ENCODE measurements at regions not wholly inside any gene's neighbourhood (a gene's known extent, or its start where the extent isn't known, plus 50 kb on each side); places are given as distances from the start of the nearest gene placed in this dataset.

DNA sequence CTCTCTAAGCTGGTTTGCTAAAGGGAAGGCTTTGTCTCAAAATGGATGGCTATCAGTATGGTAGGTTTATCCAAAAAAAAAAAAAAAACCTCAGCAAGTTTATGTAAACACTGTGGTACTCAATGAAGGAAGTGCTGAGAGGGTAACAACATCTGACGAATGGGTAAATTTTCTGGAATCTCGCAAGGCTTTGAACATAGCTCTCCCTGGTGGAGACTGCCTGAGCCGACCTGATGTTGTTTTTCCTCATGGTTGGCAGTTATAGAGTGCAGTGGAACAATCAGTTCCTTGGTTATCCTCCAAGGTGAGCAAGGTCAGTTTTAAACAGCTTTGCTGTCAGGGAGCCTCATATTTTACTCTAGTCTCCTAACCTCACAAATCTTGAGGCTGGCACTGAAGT is 94.6 kb downstream of the ZPLD1 start:
- DNase-seq (ENCODE audit: low read depth in 2 of 2) = no peak

DNA sequence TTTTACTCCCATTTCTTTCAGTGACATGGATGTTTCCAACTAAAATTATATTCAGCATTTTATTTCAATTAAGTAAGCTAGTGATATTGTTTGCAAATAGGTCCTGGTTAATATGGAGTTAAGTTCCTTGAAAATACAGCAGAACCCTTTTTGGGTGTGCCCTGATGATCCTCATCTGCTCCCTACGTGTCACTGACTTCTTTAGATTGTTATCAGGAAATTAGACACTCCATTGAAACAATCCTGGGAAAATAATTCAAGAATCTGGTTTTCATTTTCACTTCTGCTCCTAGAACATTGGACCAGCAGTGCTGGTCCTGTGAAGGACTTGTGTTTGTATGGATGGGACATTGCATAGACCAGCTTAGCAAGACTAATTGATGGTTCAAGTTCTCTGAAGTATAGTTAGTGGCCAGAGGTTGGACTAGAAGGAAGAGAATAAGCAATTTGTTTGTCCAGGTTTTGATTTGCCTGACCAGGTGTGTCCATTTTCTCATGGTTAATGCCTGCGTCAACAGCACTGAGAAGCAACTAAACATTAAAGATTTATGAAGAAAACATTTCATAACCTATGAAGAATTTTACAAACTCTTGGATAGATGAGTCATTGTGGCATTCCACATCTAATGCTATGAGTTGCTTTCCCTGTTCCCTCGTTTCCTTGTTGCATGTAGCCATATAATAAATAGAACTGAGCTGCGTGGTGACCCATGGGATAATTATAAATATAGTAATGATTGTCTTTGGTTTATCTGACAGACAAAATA is 95.8 kb downstream of the ZPLD1 start:
- DNase-seq (ENCODE audit: low read depth in 2 of 2) = no peak

DNA sequence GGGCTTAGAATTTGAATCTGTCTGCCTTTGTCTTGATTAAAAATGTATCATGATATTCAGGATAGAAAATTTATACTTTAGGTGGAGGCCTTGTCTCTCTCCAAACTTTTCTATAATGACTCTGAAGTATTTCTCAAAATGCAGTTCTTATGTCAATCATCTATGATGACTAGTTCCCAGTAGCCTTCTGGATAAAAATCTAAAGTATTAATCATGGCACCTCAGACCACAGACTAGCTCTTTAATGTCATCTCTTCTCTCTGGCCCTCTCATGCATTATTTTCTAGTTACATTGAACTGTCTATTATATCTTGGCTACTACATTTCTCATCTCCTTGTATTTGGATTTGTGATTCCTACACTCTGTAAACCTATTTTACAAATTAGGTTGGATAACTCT is 96.9 kb downstream of the ZPLD1 start:
- no peak for DNase-seq (ENCODE audit: low read depth in 2 of 2)

DNA sequence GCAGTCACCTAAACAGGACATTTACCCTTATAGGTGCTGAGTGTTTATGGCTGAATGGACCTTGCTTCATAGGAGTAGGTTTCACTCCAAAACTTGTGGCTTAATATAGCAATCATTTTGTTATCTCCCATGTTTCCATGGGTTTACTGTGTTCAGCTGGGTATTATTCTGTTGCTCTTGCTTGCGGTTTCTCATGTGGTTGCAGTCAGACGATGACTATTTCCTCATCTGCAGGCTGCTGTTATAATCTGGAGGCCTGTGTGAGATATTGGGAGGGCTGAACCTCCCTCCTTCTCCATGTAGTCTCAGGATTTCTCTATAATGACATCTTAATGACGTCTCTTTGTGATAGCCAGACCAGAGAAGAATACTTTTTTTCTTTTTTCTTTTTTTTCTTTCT is 98.1 kb downstream of the ZPLD1 start:
- DNase-seq (ENCODE audit: low read depth in 2 of 2) = no peak

DNA sequence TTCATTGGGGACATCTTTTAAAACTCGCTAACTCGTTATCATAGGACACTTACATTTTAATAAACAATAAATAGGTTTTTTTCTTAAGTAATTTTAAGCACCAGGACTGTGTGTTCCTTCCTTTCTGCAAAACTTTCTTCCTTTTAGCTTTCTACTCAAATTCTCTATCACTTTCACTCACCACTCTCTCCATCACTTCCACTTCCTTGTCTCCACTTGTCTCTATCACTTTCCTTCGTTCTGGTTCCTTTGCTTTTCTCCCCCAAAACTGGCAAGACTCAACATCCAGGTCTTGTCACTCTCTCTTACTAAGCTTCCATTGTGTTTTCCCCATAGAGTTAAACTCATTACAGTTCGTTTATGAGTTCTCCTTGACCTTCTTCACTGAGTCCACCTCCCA is 99.0 kb downstream of the ZPLD1 start:
- DNase-seq (ENCODE audit: low read depth in 2 of 2) = no peak

DNA sequence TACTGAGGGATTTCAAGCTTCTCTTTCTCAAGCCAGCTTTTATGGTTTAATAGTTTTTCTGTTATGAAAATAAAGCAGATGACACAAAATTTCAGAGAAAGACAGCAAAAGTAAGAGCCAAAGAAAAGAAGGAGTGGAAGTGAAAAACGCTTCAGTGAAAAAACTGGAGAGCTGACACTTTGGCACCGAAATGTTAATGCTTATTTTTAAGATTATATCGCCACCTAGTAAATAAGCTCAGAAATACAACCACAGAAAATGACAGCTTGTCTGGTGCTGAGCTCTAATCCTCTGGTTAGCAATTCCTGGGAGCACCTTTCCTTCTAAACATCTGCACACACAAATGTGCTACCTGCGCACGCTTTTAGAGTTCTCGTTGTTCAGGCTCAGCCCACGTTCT is 101.6 kb downstream of the ZPLD1 start:
- peak; percentile 15 to 33 for DNase-seq (ENCODE audit: low read depth in 2 of 2)

DNA sequence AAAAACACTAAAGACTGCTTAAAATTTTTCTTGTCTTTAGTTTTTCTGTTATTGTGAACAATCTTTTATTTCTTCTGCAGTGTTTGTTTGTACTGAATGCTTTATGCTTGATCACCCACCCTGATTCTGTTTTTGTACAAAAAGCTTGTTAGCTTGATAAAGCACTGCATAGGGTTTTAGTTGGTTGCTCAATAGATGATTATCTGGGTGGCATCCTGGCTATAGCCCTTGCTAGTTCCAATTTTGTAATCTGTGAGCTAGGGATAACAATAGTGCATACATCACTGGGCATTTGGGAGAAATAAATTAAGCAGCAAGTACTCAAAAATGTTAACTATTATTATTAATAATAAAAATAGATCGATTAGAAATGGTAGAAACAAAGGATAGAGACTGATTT is 102.3 kb downstream of the ZPLD1 start:
- DNase-seq (ENCODE audit: low read depth in 2 of 2) = no peak

DNA sequence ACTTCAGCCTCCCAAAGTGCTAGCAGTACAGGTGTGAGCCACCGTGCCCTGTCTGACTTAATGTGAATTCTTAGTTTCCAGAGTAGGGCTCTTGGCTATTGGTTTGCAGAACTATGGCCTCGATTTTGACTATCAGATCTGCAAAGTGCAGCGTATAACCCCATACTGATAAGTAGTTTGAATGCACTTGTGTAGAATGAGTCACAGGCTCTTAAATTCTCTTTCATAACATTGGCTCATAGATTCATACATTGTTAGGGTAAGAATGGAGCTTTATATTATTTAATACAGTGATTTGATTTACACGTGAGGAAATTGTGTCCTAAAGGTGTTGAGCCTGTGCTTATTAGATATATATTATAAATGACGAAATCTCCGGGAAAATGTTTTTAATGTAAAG is 109.9 kb downstream of the ZPLD1 start:
- DNase-seq (ENCODE audit: low read depth in 2 of 2) = no peak

DNA sequence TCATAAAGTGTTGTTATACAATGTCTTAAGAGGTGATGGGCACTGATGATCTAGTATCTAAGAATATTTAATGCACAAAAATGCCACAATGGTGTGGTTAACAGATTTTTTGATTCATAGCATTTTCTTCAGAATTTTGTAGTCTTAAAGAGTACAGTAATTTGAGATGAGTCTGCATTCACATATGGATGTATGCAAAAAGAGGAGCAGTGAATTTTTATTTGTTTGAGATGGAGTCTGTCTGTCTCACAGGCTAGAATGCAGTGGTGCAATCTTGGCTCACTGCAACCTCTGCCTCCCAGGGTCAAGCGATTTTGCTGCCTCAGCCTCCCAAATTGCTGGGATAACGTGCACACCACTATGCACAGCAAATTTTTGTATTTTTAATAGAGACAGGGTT is 110.5 kb downstream of the ZPLD1 start:
- DNase-seq (ENCODE audit: low read depth in 2 of 2) = no peak

DNA sequence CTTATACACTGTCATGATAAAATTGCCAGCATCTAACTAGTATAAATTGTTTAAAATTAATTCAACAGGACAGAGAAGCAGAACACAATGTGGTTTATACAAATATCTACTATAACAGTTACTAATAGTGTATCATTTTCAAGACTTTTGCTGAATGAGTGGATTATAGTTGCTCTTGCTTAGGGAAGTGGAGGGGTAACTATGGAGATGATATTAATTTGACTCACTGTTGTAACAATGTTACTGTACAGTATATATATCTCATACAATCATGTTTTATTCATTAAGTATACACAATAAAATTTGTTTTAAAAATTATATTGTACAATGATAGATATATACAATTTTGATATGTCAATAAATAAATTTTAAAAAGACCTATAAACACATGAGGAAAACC is 119.1 kb downstream of the ZPLD1 start:
- no peak for DNase-seq (ENCODE audit: low read depth in 2 of 2)

DNA sequence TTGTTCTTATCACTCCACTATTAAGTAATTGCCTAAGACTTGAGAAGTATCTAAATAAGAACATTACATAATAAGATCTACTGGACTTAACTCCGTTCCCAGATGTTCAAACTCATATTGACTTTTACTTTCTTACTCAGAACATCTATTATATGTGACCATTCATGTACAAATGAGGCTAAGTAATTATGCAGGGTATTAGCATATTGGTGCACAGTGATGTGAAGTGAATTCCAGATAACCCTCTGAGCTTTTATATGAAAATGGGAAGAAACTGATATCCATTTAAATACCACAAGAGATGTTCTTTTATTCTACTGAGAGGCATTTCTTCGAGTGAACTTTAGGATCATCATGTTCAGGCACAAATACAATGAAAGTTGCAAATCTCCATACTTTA is 135.7 kb downstream of the ZPLD1 start:
- no peak for DNase-seq (ENCODE audit: low read depth in 2 of 2)

DNA sequence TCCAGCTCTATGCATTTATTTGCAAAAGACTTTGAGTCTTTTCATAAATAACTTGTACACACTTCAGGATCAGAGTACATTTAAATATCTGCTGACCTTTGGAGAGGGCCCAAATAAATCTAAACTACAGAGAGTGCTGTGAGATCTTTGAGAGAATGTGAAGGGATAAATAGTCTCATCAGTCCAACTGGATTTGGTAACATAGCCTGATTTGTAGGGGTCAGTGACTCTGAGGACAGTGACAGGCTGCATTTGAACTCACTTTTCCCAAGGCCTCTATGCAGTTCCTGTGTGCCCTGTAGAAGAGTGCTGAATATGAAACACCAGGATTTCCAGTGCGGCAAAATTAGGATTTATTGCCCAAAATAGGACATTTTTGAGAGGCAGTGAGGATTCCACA is 136.2 kb downstream of the ZPLD1 start:
- DNase-seq (ENCODE audit: low read depth in 2 of 2) = no peak

DNA sequence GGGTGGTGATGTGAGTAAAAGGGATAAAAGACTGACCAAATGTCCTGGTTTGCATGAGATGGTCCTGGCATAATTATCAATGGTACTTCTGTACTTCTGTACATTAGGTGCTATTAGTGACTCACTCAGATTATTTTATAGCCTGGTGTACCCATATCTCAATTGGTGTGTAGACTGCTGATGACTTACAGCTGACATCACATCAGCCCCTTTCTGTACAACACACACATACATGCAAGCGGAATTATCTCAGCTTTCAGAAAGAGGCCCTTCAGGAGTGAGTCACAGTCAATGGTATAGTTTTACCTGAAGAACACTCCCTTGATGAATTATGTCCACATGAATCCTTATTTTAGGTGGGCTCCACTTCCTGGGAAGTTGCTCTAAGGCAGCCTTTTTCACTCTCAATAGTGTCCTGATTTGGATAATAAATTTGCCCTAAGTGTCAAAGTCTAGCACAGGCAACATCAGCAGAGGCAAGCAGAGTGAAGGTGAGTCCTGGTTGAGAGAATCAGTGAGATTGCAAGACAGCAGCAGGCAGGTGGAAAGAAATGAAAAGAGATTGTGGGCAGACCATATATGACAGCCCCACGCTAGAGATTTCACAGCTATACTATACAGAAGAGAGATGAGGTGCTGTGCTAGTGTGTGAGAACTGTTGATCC is 137.0 kb downstream of the ZPLD1 start:
- DNase-seq (ENCODE audit: low read depth in 2 of 2) = no peak

DNA sequence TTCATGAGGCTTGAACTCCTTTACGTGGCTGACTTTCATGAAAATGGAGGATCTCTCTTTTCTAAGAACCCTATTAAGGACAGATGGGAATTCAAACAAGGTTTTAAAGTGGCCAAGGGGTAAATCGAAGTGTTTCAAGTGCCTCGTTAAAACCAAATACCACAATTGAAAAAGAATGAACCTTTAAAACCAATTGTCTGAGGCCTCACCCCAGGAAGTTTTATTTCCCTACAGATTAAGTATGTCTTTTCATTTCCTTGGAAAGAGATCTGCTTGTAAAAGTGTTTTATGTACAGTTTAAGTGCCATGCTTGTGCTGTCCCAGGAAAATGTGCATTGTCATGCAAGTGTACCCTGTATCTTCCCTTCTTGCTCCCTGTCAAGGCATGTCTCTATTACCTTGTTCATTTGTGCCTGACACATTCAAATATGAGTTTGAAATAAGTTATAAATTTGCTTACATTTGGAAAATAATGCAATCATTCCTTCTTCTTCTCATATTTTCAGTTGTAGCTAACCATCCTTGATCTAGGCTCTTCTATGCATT is 138.7 kb downstream of the ZPLD1 start:
- DNase-seq (ENCODE audit: low read depth in 2 of 2) = no peak

DNA sequence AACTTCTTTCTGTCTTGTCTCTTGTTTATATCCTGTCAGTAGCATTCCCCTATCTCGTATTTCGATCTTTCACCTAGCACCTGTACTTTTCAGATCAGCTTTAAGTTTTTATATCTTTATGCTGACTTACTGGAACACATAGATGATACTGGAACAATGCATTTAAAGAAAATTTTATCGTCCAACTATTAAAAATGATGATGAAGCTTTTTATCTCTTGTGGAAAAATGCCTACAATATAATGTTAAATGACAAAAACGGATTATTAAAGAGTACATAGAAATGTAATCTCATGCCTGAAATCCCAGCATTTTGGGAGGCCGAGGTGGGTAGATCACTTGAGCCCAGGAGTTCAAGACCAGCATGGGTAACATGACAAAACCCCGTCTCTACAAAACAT is 139.5 kb downstream of the ZPLD1 start:
- DNase-seq (ENCODE audit: low read depth in 2 of 2) = no peak

DNA sequence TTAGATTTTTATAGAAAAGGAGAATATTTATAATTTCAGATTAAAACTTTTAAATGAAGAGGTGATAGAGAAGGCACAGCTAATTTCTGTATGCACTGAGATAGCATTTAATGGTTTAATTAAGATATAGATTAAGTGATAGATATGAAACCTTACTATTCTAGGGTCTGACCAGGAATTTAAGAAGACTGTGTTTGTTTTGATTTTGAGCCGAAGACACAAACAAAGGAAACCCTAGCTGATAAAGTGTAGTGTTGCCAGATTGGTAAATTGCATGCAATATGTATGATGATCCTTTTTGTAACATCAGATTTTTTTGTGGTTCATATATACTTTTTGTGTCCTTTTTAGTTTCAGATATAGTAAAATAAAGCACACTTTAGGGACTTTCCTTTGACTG is 141.8 kb downstream of the ZPLD1 start:
- DNase-seq (ENCODE audit: low read depth in 2 of 2) = no peak

DNA sequence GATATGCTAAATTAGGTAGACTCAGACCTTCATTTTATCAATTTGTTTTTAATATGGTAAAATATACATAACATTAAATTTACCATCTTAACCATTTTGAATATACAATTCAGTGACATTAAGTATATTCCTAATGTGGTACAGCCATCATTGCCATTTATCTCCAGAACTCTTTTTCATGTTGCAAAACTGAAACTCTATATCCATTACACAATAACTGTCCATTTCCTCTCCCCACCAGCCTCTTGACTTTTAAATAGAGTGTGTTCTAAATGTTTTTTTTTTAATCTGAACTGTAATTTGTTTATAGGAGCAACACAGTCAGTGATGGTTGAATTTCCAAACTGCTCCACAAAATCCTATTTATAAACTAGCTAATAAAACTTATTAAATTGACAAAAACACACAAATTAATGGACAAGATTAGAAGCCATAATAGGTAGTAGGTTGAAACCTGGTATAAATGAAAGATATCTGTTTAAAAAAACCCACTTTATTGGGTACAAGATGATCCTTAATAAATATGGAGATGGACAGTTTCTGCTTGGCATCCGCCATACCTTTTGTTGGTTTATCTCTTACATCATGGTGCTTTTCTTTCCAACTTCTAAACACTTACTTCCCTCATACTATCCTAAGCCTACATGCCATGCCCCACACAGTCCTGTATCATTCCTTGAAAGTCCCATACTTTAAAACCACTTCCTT is 142.4 kb downstream of the ZPLD1 start:
- no peak for DNase-seq (ENCODE audit: low read depth in 2 of 2)

DNA sequence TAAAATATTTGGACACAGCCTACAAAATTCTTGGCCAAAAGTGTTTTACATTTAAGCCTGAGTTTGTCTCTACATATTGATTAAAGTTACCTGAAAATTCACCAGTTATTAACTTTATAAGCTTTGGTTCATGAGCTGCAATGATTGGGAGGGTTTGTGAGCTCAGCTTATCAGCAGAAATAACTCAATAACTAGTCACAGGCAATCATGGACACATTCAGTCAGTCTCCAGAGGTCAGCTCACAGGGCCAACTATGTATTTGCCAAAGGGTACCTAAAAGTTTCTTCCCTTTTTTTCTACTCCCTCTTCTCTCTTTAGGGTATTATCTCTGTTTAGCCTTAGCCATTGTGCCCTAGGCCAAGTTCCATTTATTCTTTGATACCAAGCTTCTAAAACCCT is 145.9 kb downstream of the ZPLD1 start:
- no peak for DNase-seq (ENCODE audit: low read depth in 2 of 2)

DNA sequence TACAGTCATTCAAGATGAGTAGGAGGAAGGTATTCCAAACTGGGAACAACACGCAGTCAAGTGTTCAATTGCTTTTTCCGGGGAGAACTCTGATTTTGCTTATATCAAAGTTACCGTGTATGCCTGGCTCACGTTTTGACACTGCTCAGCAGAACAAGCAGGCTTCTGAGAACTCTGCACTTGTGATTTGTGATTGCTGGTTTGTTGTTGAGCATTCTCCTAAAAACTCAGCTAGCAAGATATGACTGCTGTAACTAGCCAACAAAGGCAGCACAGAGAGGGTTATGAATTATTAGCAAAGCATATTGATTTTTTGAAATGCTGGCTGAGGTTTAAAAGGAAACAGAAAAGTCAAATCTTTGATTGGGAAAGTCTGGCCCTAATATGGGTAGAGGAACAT is 151.7 kb downstream of the ZPLD1 start:
- no peak for DNase-seq (ENCODE audit: low read depth in 2 of 2)

DNA sequence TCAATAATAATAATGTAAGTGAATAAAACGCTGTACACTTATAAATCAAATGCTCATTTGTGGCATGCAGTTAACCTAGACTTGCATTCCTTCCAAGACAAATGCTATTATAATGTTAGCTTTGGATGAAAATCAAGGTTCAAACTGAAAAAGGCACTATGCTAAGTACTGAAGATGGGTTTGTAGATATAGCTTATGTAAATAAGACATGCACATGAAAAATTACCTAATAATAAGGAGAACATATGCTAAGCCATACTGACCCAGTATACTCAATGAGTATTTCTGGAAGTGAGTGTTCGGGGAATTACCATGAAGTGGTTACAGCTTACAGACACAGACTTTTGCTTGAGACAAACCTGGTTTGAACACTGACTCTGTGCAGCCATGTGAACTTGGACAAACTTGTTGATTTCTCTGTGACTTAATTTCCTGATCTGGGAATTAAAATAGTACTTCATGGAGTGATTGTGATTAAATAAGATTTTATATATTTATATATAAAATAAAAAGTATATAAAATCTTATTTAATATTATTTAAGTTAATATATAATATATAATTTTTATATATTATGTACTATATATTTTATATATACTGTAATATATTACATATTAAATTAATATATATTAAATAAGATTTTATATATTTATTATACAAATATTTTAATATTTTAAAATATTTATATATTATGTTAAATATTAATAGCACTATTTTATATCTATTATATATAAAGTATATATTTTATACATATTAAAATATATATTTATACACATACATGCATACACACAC is 159.2 kb downstream of the ZPLD1 start:
- DNase-seq (ENCODE audit: low read depth in 2 of 2) = no peak

DNA sequence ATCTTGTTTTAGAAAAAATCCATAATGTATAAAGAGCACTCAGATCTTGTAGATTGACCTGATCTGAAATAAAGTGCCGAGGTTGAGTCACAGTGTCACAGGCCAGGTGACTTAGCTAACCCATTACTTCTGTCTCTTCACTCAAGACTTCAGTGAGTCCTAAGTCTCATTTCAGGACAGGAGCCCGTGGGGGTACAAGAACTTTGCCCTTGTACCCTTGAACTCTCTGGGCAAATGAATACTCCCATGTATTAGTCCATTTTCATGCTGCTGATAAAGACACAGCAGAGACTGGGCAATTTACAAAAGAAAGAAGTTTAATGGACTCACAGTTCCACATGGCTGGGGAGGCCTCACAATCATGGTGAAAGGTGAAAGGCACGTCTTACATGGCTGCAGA is 160.2 kb downstream of the ZPLD1 start:
- no peak for DNase-seq (ENCODE audit: low read depth in 2 of 2)

Data from dermis microvascular lymphatic vessel endothelial cell (primary cell).